ENCODE measurements at regions not wholly inside any gene's neighbourhood (a gene's known extent, or its start where the extent isn't known, plus 50 kb on each side); places are given as distances from the start of the nearest gene placed in this dataset.
"Not testable (repeated sequence)": the region's sequence is repeated elsewhere in the genome, so short reads cannot be mapped to it uniquely, and the experiment has no call there.

DNA sequence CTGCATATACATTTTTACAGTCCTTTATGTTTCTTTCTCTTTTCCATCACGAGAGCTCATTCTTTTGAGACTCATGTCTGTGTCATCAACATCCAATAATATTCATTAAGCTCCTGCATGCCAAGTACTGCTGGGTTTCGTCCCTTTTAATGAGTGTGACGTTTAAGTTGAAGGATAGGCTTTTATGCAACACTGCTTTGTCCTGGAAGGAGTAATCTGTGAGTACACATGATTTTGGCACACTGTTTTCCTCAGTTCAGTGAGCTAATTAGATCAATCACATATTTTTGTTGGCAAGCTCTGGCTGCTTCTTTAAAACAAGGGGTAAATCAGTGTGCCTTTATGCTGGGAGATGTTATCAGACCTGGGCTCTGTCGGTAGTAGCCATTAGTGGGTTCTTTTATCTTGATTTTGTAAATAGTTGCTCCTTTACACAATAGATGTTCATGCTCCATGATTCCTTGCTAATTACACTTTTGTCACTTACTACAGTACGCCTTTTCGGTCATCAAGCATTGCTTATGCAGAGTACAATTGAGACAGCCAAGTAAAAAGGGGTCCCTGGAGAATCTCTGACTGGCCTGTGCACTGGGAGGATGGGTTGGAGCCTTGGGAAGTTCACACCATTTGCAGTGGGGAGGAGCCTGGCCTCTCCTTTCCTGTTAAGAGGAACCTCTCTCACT is 132.6 kb downstream of the FHIP1A start:
- Histone ChIP-seq H3K4me2 (ENCODE audit: extremely low read depth, insufficient read depth, low read length) (peak overlapping the region; percentile 72), H3K27me3 (ENCODE audit: control insufficient read depth, insufficient read depth, low read length) (no peaks in the 10 kb centered on the region), H3K4me3 (replicated peaks in 1 of 4; ENCODE audit: control extremely low read depth in 1 of 4, insufficient read depth in 1 of 4, low read depth in 3 of 4, low read length in 4 of 4) (no peak overlapping the region), H3K27ac (ENCODE audit: insufficient read depth, low read length) (peak overlapping the region; percentile 65), H2AFZ (ENCODE audit: low read length) (no peak overlapping the region), H4K20me1 (ENCODE audit: control insufficient read depth, extremely low read depth, insufficient read depth, low read length) (no peaks in the 10 kb centered on the region), H3K9me3 (ENCODE audit: control insufficient read depth, insufficient read depth, low read depth, low read length) (no peaks in the 10 kb centered on the region), H3K36me3 (ENCODE audit: control insufficient read depth, insufficient read depth, low read length) (no peaks in the 10 kb centered on the region), H3K79me2 (ENCODE audit: control insufficient read depth, insufficient read depth, low read length) (no peaks in the 10 kb centered on the region), H3K4me1 (ENCODE audit: control insufficient read depth, extremely low read depth, insufficient read depth, low read length) (peaks cover 5% of the 10 kb centered on the region), H3K9ac (ENCODE audit: insufficient read depth, low read length) (no peak overlapping the region)
- peak; percentile 67 to 85 for DNase-seq (ENCODE audit: low read depth in 2 of 2)
- no peak for TF ChIP-seq EZH2 (IDR thresholded peaks at IDR 0.05; ENCODE audit: low read length, missing control alignments)
- TF ChIP-seq CTCF (conservative IDR thresholded peaks at IDR 0.05 in 1 of 2, IDR thresholded peaks at IDR 0.05 in 1 of 2; ENCODE audit: low read depth in 1 of 2, low read length in 2 of 2) = no peak

- H4K20me1 ChIP-seq (ENCODE audit: control insufficient read depth, extremely low read depth, insufficient read depth, low read length) = no peaks in the 10 kb centered on the region
- no peaks in the 10 kb centered on the region for H3K36me3 ChIP-seq (ENCODE audit: control insufficient read depth, insufficient read depth, low read length)
- no peaks in the 10 kb centered on the region for H3K79me2 ChIP-seq (ENCODE audit: control insufficient read depth, insufficient read depth, low read length)
- no peak overlapping the region for H3K4me2 ChIP-seq (ENCODE audit: extremely low read depth, insufficient read depth, low read length)
- H3K27me3 ChIP-seq (ENCODE audit: control insufficient read depth, insufficient read depth, low read length) = no peaks in the 10 kb centered on the region
- no peaks in the 10 kb centered on the region for H3K9me3 ChIP-seq (ENCODE audit: control insufficient read depth, insufficient read depth, low read depth, low read length)
- H3K9ac ChIP-seq (ENCODE audit: insufficient read depth, low read length) = no peak overlapping the region
- no peak overlapping the region for H3K27ac ChIP-seq (ENCODE audit: insufficient read depth, low read length)
- no peak overlapping the region for H3K4me3 ChIP-seq (replicated peaks in 1 of 4; ENCODE audit: control extremely low read depth in 1 of 4, insufficient read depth in 1 of 4, low read depth in 3 of 4, low read length in 4 of 4)
- no peak for DNase-seq (ENCODE audit: low read depth in 2 of 2)
- H3K4me1 ChIP-seq (ENCODE audit: control insufficient read depth, extremely low read depth, insufficient read depth, low read length) = no peaks in the 10 kb centered on the region
- TF ChIP-seq CTCF (conservative IDR thresholded peaks at IDR 0.05 in 1 of 2, IDR thresholded peaks at IDR 0.05 in 1 of 2; ENCODE audit: low read depth in 1 of 2, low read length in 2 of 2) (no peak), EZH2 (IDR thresholded peaks at IDR 0.05; ENCODE audit: low read length, missing control alignments) (no peak)
- no peak overlapping the region for H2AFZ ChIP-seq (ENCODE audit: low read length)
Observed at GRCh38 chr4:151548708-151549107, 139.7 kb downstream of the FHIP1A start.

DNA sequence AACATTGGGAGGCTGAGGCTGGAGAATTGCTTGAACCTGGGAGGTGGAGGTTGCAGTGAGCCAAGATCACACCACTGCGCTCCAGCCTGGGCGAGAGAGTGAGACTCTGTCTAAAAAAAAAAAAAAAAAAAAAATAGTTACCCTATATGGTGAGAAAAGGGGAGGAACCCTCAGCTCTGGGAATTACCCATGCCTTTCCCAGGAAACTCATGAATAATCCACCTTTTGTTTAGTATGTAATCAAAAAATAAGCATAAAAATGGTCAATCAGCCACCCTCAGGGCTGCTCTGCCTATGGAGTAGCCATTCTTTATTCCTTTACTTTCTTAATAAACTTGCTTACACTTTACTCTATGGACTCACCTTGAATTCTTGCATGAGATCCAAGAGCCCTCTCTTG is 140.4 kb downstream of the FHIP1A start:
- H3K9me3 ChIP-seq (ENCODE audit: control insufficient read depth, insufficient read depth, low read depth, low read length); H3K27me3 ChIP-seq (ENCODE audit: control insufficient read depth, insufficient read depth, low read length); H3K4me3 ChIP-seq (replicated peaks in 1 of 4; ENCODE audit: control extremely low read depth in 1 of 4, insufficient read depth in 1 of 4, low read depth in 3 of 4, low read length in 4 of 4); H3K79me2 ChIP-seq (ENCODE audit: control insufficient read depth, insufficient read depth, low read length); H4K20me1 ChIP-seq (ENCODE audit: control insufficient read depth, extremely low read depth, insufficient read depth, low read length); H3K9ac ChIP-seq (ENCODE audit: insufficient read depth, low read length); H3K27ac ChIP-seq (ENCODE audit: insufficient read depth, low read length); H2AFZ ChIP-seq (ENCODE audit: low read length); H3K36me3 ChIP-seq (ENCODE audit: control insufficient read depth, insufficient read depth, low read length); H3K4me1 ChIP-seq (ENCODE audit: control insufficient read depth, extremely low read depth, insufficient read depth, low read length); H3K4me2 ChIP-seq (ENCODE audit: extremely low read depth, insufficient read depth, low read length); DNase-seq (ENCODE audit: low read depth in 2 of 2): not testable (repeated sequence)

All from fibroblast of lung (primary cell).